ENCODE measurements at regions not wholly inside any gene's neighbourhood (a gene's known extent, or its start where the extent isn't known, plus 50 kb on each side); places are given as distances from the start of the nearest gene placed in this dataset.

DNA sequence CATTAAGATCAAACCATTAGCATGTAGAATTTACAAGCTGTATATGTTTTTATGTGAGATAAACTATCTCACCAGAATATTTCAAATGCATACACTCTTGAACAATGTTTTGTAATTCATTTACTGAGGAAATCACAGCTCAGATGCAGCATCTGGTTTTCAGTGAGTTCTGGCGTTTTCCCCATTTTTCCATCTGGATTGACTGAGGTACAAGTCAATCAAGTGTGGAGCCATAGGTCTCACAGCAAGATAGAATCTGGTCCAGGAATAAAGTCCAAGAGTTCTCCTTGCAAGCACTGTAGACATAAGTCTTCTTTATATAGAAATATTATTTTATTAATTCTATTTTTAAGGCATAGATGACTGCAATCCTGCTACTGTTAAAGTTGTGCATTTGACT, 219.3 kb downstream of the ZBBX start:
- Histone ChIP-seq H3K9me3 (ENCODE audit: low read length) (0 out of 2 replicates have a peak, but pooled peaks cover 8% of the 10 kb centered on the region), H2AFZ (ENCODE audit: low read length) (no peak overlapping the region), H3K27me3 (ENCODE audit: control insufficient read depth in 1 of 2, insufficient read depth in 2 of 2, low read length in 2 of 2) (no peaks in the 10 kb centered on the region), H3K27ac (ENCODE audit: extremely low read length, insufficient read depth, low read length) (no peak overlapping the region), H3K4me3 (replicated peaks in 1 of 3; ENCODE audit: insufficient read depth in 1 of 3, low read depth in 2 of 3, low read length in 3 of 3) (no peak overlapping the region), H3K79me2 (ENCODE audit: insufficient read depth, low read length) (no peaks in the 10 kb centered on the region), H3K4me2 (ENCODE audit: low read depth, low read length) (no peak overlapping the region), H3K36me3 (replicated peaks in 1 of 2; ENCODE audit: control insufficient read depth in 1 of 2, insufficient read depth in 2 of 2, low read length in 2 of 2) (no peaks in the 10 kb centered on the region), H3K9ac (ENCODE audit: insufficient read depth, low read depth, low read length) (no peak overlapping the region), H4K20me1 (ENCODE audit: insufficient read depth, low read length) (no peaks in the 10 kb centered on the region), H3K4me1 (ENCODE audit: insufficient read depth, low read length) (no peaks in the 10 kb centered on the region)
- ChIA-PET POLR2A (no interaction called here), CTCF (ENCODE audit: low intra/inter-chr PET ratio, low total read pairs) (no interaction called here)
- intact Hi-C loops (cut with micrococcal nuclease; ENCODE audit: unreplicated experiment) (no loop called here), in situ Hi-C loops (cut with HindIII; ENCODE audit: extremely low pct_ligation_motif_present, low pct_unique_long_range_greater_than_20kb) (no loop called here)
- no peak for DNase-seq (ENCODE audit: low spot score)
- TF ChIP-seq ARNTL (CRISPR knock-in tag; IDR thresholded peaks at IDR 0.05) (no peak), ZNF205 (CRISPR knock-in tag; IDR thresholded peaks at IDR 0.05) (no peak), ZNF660 (CRISPR knock-in tag; IDR thresholded peaks at IDR 0.05; ENCODE audit: borderline replicate concordance, low read depth) (no peak), GPN1 (CRISPR knock-in tag; IDR thresholded peaks at IDR 0.05; ENCODE audit: borderline replicate concordance) (no peak), ZNF589 (CRISPR knock-in tag; conservative IDR thresholded peaks at IDR 0.05) (no peak), NFE2L1 (CRISPR knock-in tag; IDR thresholded peaks at IDR 0.05; ENCODE audit: borderline replicate concordance) (no peak), ZNF737 (CRISPR knock-in tag; IDR thresholded peaks at IDR 0.05; ENCODE audit: borderline replicate concordance) (no peak), ZNF792 (CRISPR knock-in tag; IDR thresholded peaks at IDR 0.05) (no peak)
- FAIRE-seq: no peak
- WGBS (ENCODE audit: low lambda C conversion rate): 0% methylated on average over 1 of the region's 1 CpG
- BruUV-seq (replicated peaks): no TSS peak
- no peak for ATAC-seq

DNA sequence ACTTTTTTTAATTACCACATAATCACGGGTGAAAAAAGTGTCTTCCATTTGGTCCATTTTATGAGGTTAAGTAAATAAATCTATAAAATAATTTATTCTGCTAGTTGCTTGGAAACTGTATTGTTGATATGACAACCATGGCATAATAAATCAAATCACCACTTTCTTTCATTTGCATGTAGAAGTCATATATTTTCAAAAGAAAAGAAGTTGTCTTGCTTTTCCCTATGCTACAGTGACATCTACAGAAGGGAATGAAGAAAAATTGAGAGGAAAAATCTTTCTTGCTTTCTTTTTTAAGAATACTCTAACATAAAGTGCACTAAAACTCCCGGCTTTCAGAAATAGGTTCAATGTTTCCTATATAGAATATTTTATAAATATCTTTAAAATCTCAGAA, 228.5 kb downstream of the ZBBX start:
- Histone ChIP-seq H3K9me3 (ENCODE audit: low read length) (0 out of 2 replicates have a peak, but pooled peaks cover 11% of the 10 kb centered on the region), H3K4me1 (ENCODE audit: insufficient read depth, low read length) (no peaks in the 10 kb centered on the region), H3K79me2 (ENCODE audit: insufficient read depth, low read length) (no peaks in the 10 kb centered on the region), H3K27ac (ENCODE audit: extremely low read length, insufficient read depth, low read length) (no peak overlapping the region), H3K9ac (ENCODE audit: insufficient read depth, low read depth, low read length) (no peak overlapping the region), H3K4me3 (replicated peaks in 1 of 3; ENCODE audit: insufficient read depth in 1 of 3, low read depth in 2 of 3, low read length in 3 of 3) (no peak overlapping the region), H2AFZ (ENCODE audit: low read length) (no peak overlapping the region), H3K36me3 (replicated peaks in 1 of 2; ENCODE audit: control insufficient read depth in 1 of 2, insufficient read depth in 2 of 2, low read length in 2 of 2) (no peaks in the 10 kb centered on the region), H3K4me2 (ENCODE audit: low read depth, low read length) (no peak overlapping the region), H4K20me1 (ENCODE audit: insufficient read depth, low read length) (no peaks in the 10 kb centered on the region), H3K27me3 (ENCODE audit: control insufficient read depth in 1 of 2, insufficient read depth in 2 of 2, low read length in 2 of 2) (no peaks in the 10 kb centered on the region)
- in situ Hi-C loops (cut with HindIII; ENCODE audit: extremely low pct_ligation_motif_present, low pct_unique_long_range_greater_than_20kb): no loop called here
- TF ChIP-seq ZBTB38 (CRISPR knock-in tag; IDR thresholded peaks at IDR 0.05) (no peak), GABPB1 (CRISPR knock-in tag; IDR thresholded peaks at IDR 0.05) (no peak), JUND (CRISPR knock-in tag; IDR thresholded peaks at IDR 0.05) (no peak), SNRNP70 (IDR thresholded peaks at IDR 0.05; ENCODE audit: low read depth, low read length) (no peak), HOXA9 (CRISPR knock-in tag; IDR thresholded peaks at IDR 0.05; ENCODE audit: borderline replicate concordance) (no peak), SOX6 (IDR thresholded peaks at IDR 0.05) (no peak), SOX6 (CRISPR knock-in tag; IDR thresholded peaks at IDR 0.05) (no peak), ZNF605 (CRISPR knock-in tag; IDR thresholded peaks at IDR 0.05) (no peak)
- TF ChIP-seq, protein P1, sequence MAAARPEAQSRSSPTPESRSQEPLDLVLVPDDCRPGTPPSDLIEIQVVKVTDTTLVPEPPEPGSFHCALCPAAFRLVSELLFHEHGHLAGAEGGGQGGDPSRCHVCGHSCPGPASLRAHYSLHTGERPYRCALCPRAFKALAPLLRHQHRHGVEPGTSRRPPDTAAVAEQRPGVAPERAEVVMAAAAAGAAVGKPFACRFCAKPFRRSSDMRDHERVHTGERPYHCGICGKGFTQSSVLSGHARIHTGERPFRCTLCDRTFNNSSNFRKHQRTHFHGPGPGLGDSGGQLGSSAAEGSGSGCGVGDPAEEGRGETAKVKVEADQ (CRISPR knock-in tag; IDR thresholded peaks at IDR 0.05; ENCODE audit: borderline replicate concordance): no peak
- TF ChIP-seq, protein P2, sequence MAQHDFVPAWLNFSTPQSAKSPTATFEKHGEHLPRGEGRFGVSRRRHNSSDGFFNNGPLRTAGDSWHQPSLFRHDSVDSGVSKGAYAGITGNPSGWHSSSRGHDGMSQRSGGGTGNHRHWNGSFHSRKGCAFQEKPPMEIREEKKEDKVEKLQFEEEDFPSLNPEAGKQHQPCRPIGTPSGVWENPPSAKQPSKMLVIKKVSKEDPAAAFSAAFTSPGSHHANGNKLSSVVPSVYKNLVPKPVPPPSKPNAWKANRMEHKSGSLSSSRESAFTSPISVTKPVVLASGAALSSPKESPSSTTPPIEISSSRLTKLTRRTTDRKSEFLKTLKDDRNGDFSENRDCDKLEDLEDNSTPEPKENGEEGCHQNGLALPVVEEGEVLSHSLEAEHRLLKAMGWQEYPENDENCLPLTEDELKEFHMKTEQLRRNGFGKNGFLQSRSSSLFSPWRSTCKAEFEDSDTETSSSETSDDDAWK (CRISPR knock-in tag; IDR thresholded peaks at IDR 0.05): no peak
- TF ChIP-seq, protein P3, sequence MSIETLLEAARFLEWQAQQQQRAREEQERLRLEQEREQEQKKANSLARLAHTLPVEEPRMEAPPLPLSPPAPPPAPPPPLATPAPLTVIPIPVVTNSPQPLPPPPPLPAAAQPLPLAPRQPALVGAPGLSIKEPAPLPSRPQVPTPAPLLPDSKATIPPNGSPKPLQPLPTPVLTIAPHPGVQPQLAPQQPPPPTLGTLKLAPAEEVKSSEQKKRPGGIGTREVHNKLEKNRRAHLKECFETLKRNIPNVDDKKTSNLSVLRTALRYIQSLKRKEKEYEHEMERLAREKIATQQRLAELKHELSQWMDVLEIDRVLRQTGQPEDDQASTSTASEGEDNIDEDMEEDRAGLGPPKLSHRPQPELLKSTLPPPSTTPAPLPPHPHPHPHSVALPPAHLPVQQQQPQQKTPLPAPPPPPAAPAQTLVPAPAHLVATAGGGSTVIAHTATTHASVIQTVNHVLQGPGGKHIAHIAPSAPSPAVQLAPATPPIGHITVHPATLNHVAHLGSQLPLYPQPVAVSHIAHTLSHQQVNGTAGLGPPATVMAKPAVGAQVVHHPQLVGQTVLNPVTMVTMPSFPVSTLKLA (IDR thresholded peaks at IDR 0.05): no peak
- no TSS peak for BruUV-seq (replicated peaks)
- no peak for FAIRE-seq
- POLR2A ChIA-PET: no interaction called here
- no peak for ATAC-seq
- CTCF ChIA-PET (ENCODE audit: low intra/inter-chr PET ratio, low total read pairs): no interaction called here
- WGBS (ENCODE audit: low lambda C conversion rate): 0% methylated on average over 2 of the region's 2 CpGs
- intact Hi-C loops (cut with micrococcal nuclease; ENCODE audit: unreplicated experiment): no loop called here
- DNase-seq (ENCODE audit: low spot score): no peak

Measured in HepG2 (cell line).